ENCODE measurements at regions not wholly inside any gene's neighbourhood (a gene's known extent, or its start where the extent isn't known, plus 50 kb on each side); places are given as distances from the start of the nearest gene placed in this dataset.
A peak's percentile ranks its signal among the peaks of the same experiment; 100 is the strongest.

GRCh38 chr3:8319935-8320634 is 181.5 kb upstream of the LMCD1 start:
- Histone ChIP-seq H3K79me2 (ENCODE audit: control insufficient read depth, insufficient read depth, low read length) (no peaks in the 10 kb centered on the region), H3K9ac (replicated peaks; ENCODE audit: extremely low read depth, insufficient read depth, low read length) (no peak overlapping the region), H3K27me3 (ENCODE audit: control insufficient read depth in 2 of 2, insufficient read depth in 2 of 2, low read length in 2 of 2) (no peaks in the 10 kb centered on the region), H3K9me1 (replicated peaks; ENCODE audit: control insufficient read depth, extremely low read depth, insufficient read depth, low read length) (no peaks in the 10 kb centered on the region), H3K4me2 (ENCODE audit: insufficient read depth, low read length) (no peak overlapping the region), H2AFZ (ENCODE audit: low read depth, low read length) (no peak overlapping the region), H3K4me1 (ENCODE audit: control insufficient read depth, extremely low read depth, insufficient read depth, low read length) (peaks cover 2% of the 10 kb centered on the region), H3K36me3 (ENCODE audit: control insufficient read depth in 2 of 2, extremely low read depth in 1 of 2, insufficient read depth in 2 of 2, low read length in 2 of 2) (no peaks in the 10 kb centered on the region), H3K9me3 (replicated peaks; ENCODE audit: control insufficient read depth, insufficient read depth, low read length) (no peaks in the 10 kb centered on the region), H3K27ac (ENCODE audit: insufficient read depth, low read depth, low read length) (no peak overlapping the region), H4K20me1 (replicated peaks; ENCODE audit: control insufficient read depth, extremely low read depth, insufficient read depth, low read length) (peaks cover 3% of the 10 kb centered on the region), H3K4me3 (replicated peaks in 1 of 3; ENCODE audit: insufficient read depth in 1 of 3, low read depth in 1 of 3, low read length in 3 of 3) (no peak overlapping the region)
- peak; percentile 31 for DNase-seq (ENCODE audit: low read depth, low spot score)
- CTCF ChIA-PET = interaction anchor here (1.9 kb wide), 1 partner anchor 18 kb away, joined by 4 read pairs; no protein-coding TSS in a partner anchor
- dilution Hi-C loops (cut with MboI; ENCODE audit: extremely low pct_ligation_motif_present, low sequenced_read_pairs) = no loop called here
- no TSS peak for BruUV-seq (replicated peaks)
- POLR2A ChIA-PET = no interaction called here
- intact Hi-C loops (cut with micrococcal nuclease) = no loop called here
- TF ChIP-seq JUN (IDR thresholded peaks at IDR 0.05; ENCODE audit: borderline replicate concordance, insufficient read depth, insufficient read length, low read depth) = peak; percentile 20
- TF ChIP-seq, protein P1, sequence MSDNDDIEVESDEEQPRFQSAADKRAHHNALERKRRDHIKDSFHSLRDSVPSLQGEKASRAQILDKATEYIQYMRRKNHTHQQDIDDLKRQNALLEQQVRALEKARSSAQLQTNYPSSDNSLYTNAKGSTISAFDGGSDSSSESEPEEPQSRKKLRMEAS (IDR thresholded peaks at IDR 0.05; ENCODE audit: insufficient read depth, insufficient read length) = no peak
- no peak for TF ChIP-seq EZH2 (IDR thresholded peaks at IDR 0.05; ENCODE audit: borderline replicate concordance, low read depth, low read length, severe bottlenecking)
- no peak for TF ChIP-seq POLR2AphosphoS5 (IDR thresholded peaks at IDR 0.05; ENCODE audit: insufficient read depth, low read depth, low read length)
- no peak for TF ChIP-seq GATA2 (IDR thresholded peaks at IDR 0.05; ENCODE audit: insufficient read depth, insufficient read length, low read depth, low read length)
- no peak for TF ChIP-seq POLR2A (IDR thresholded peaks at IDR 0.05; ENCODE audit: low read depth, low read length)
- TF ChIP-seq CTCF (IDR thresholded peaks at IDR 0.05; ENCODE audit: extremely low read depth in 1 of 2, insufficient read depth in 1 of 2, low read depth in 1 of 2, low read length in 2 of 2) = no peak
- no peak for TF ChIP-seq MYC (IDR thresholded peaks at IDR 0.05; ENCODE audit: low read depth, low read length)
- TF ChIP-seq FOS (IDR thresholded peaks at IDR 0.05; ENCODE audit: borderline replicate concordance, insufficient read depth, low read length) = peak; percentile 77
- FAIRE-seq = no peak

Data from endothelial cell of umbilical vein (primary cell).